GM23248 (cell line): ENCODE measurements at regions not wholly inside any gene's neighbourhood (a gene's known extent, or its start where the extent isn't known, plus 50 kb on each side); places are given as distances from the start of the nearest gene placed in this dataset.

Experiments used
- EZH2 ChIP-seq: fragments of 200-600 bp; sonication (generic); IDR thresholded peaks from 2 replicates; pipeline ENCODE4 v1.6.1; 2018; ENCODE audit warnings: antibody characterized with exemption, mild to moderate bottlenecking; ENCODE audit not compliant: insufficient read depth, poor library complexity, severe bottlenecking
- EZH2phosphoT487 ChIP-seq: fragments of 200-600 bp; sonication (generic); IDR thresholded peaks from 2 replicates; pipeline ENCODE4 v1.6.1; 2018; ENCODE audit warnings: antibody characterized with exemption, moderate library complexity, mild to moderate bottlenecking, low read depth; ENCODE audit not compliant: insufficient read depth

DNA sequence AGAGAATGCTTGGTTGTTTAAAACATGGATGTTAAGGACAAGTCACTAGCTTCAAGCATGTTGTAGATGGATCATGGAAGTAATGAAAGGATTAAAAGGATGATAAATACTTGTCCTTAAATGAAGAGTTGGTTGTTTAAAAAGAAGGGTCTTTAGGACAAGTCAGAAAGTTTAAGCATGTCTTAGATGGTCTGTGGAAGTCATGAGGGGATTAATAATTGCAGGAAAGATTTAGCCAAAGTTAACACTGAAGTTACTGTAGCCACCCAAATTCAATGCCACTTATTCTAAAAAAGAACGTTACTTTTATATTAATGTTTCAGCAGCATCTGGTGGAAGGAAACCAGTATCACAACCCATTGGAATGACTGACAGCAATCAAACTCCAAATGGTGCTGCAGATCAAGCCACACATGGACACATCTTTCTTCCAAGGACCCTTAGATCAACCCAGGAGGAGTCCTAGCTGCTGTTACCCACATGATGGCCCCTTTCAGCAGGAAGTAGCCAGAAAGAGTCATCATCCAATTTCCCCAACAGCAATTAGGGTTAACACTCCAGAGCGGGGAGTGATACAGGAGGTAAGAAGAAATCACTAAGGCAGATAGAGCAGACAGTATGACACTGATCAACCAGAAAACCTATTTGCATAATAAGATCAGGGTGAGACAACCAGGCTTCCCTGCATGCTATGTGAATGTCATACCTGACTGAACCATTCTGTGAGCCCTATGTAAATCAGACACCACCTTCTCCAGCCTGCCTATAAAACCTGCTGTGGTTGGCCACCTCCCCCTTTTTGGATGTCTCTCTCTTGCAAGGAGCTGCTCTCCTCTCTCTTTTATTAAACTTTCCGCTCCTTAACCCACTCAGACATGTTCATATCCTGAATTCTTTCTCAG, 88.4 kb upstream of the GNAZ start:
- TF ChIP-seq EZH2 (no peak), EZH2phosphoT487 (no peak)
